Stimulated activated CD4-positive, alpha-beta T cell treated with anti-CD3 and anti-CD28 coated beads, Interleukin-4, amount 100 ng/mL, for 48 hours (primary cell): ENCODE measurements at regions not wholly inside any gene's neighbourhood (a gene's known extent, or its start where the extent isn't known, plus 50 kb on each side); places are given as distances from the start of the nearest gene placed in this dataset.
A peak's percentile ranks its signal among the peaks of the same experiment; 100 is the strongest.

ENCODE experiments used
- DNase-seq, 2 donors: peaks; one replicate each; pipeline ENCODE4 v3.0.0-alpha.2; 2020; ENCODE audit warnings: low read depth in 2 of 2

GRCh38 chr4:24419181-24420034, 164.9 kb downstream of the DHX15 start:
- DNase-seq: peak; percentile 53 to 70

GRCh38 chr4:24417206-24417605, 167.1 kb downstream of the DHX15 start:
- DNase-seq: no peak

GRCh38 chr4:24416293-24416692, 168.1 kb downstream of the DHX15 start:
- no peak for DNase-seq

- DNase-seq: no peak
Observed at GRCh38 chr4:24413311-24413784, 171.0 kb downstream of the DHX15 start.

GRCh38 chr4:24411806-24412205, 172.5 kb downstream of the DHX15 start:
- no peak for DNase-seq

GRCh38 chr4:24411299-24411698, 173.1 kb downstream of the DHX15 start:
- no peak for DNase-seq

- no peak for DNase-seq
Observed at GRCh38 chr4:24408640-24409039, 175.7 kb downstream of the DHX15 start.

- no peak for DNase-seq
Observed at GRCh38 chr4:24405926-24406325, 178.4 kb downstream of the DHX15 start.

GRCh38 chr4:24405341-24405740, 179.0 kb downstream of the DHX15 start:
- DNase-seq: no peak

GRCh38 chr4:24404281-24404680, 180.1 kb downstream of the DHX15 start:
- no peak for DNase-seq

GRCh38 chr4:24403265-24403664, 181.1 kb downstream of the DHX15 start:
- DNase-seq: no peak

GRCh38 chr4:24400537-24400936, 183.8 kb downstream of the DHX15 start:
- no peak for DNase-seq

GRCh38 chr4:24396988-24397387, 187.4 kb downstream of the DHX15 start:
- no peak for DNase-seq

GRCh38 chr4:24395937-24396336, 188.4 kb downstream of the DHX15 start:
- peak in 1 of 2 donors; percentile 0 for DNase-seq

- no peak for DNase-seq
Observed at GRCh38 chr4:24394041-24394440, 190.3 kb downstream of the DHX15 start.

- no peak for DNase-seq
Observed at GRCh38 chr4:24392613-24393012, 191.7 kb downstream of the DHX15 start.

GRCh38 chr4:24382381-24382780, 202.0 kb downstream of the DHX15 start:
- DNase-seq: no peak

- DNase-seq: no peak
Observed at GRCh38 chr4:24380957-24381665, 203.2 kb downstream of the DHX15 start.

- no peak for DNase-seq
Observed at GRCh38 chr4:24373704-24374103, 210.7 kb downstream of the DHX15 start.

- no peak for DNase-seq
Observed at GRCh38 chr4:24372881-24373280, 211.5 kb downstream of the DHX15 start.

- no peak for DNase-seq
Observed at GRCh38 chr4:24372341-24372740, 212.0 kb downstream of the DHX15 start.

GRCh38 chr4:24370421-24370820, 213.9 kb downstream of the DHX15 start:
- DNase-seq: no peak

- no peak for DNase-seq
Observed at GRCh38 chr4:24369507-24370029, 214.8 kb downstream of the DHX15 start.
